Breast epithelium (tissue), 3 donors: ENCODE measurements at regions not wholly inside any gene's neighbourhood (a gene's known extent, or its start where the extent isn't known, plus 50 kb on each side); places are given as distances from the start of the nearest gene placed in this dataset.

Source experiments
- CTCF ChIP-seq, 3 donors: fragments of 450-650 bp; IDR thresholded peaks; one replicate each; pipeline ENCODE4 v1.5.1; 2016 to 2017; ENCODE audit warnings: antibody characterized with exemption in 3 of 3, mild to moderate bottlenecking in 3 of 3, moderate library complexity in 3 of 3
- POLR2A ChIP-seq: fragments of 450-650 bp; IDR thresholded peaks from one replicate; pipeline ENCODE4 v1.6.1; 2016; ENCODE audit warnings: antibody characterized with exemption, mild to moderate bottlenecking, moderate library complexity
- POLR2AphosphoS5 ChIP-seq, 3 donors: sonication (generic); formaldehyde crosslinking; IDR thresholded peaks; one replicate each; pipeline ENCODE4 v1.6.1; 2017; ENCODE audit warnings: antibody characterized with exemption in 3 of 3

- TF ChIP-seq CTCF (IDR thresholded peaks at IDR 0.05), result no peak
- TF ChIP-seq POLR2AphosphoS5 (IDR thresholded peaks at IDR 0.05), result no peak
- no peak for TF ChIP-seq POLR2A
These were observed 239.9 kb downstream of the ZNF516 start for GRCh38 chr18:76255070-76255683.
